H4 (cell line): ENCODE measurements at regions not wholly inside any gene's neighbourhood (a gene's known extent, or its start where the extent isn't known, plus 50 kb on each side); places are given as distances from the start of the nearest gene placed in this dataset.
A peak's percentile ranks its signal among the peaks of the same experiment; 100 is the strongest.
"Not testable (repeated sequence)": the region's sequence is repeated elsewhere in the genome, so short reads cannot be mapped to it uniquely, and the experiment has no call there.

Experiments used
- DNase-seq: peaks from one replicate; pipeline ENCODE4 v3.0.0-alpha.2; 2015; ENCODE audit warnings: low spot score

- DNase-seq, result no peak
Measured at GRCh38 chr6:37078814-37079213, 73.4 kb downstream of the FGD2 start.

DNA sequence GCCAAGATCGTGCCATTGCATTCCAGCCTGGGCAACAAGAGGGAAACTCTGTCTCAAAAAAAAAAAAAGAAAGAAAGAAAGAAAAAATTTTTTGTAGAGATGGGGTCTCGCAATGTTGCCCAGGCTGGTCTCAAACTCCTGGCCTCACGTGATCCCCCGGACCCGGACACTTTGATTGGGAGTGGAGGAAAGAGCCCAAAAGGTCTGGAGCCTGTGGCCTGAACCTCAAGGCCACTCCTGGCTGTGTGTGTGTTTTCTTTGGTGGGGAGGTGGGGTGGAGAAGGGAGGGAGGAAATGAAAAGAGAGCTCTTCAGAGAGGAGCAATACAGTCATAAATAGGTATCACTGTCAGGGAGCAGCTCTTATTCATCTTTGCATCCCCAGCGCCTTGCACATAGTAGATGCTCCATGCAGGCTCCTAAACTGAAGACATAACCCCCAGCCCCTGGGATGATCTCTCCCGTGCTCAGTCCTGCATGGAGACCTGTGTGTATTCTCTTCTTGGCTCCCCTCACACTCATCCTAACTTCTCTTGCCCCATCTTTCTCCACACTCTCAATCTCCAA is 75.7 kb downstream of the FGD2 start:
- DNase-seq, result no peak

- no peak for DNase-seq
Measured at GRCh38 chr6:37082390-37083130, 77.1 kb downstream of the FGD2 start.

DNA sequence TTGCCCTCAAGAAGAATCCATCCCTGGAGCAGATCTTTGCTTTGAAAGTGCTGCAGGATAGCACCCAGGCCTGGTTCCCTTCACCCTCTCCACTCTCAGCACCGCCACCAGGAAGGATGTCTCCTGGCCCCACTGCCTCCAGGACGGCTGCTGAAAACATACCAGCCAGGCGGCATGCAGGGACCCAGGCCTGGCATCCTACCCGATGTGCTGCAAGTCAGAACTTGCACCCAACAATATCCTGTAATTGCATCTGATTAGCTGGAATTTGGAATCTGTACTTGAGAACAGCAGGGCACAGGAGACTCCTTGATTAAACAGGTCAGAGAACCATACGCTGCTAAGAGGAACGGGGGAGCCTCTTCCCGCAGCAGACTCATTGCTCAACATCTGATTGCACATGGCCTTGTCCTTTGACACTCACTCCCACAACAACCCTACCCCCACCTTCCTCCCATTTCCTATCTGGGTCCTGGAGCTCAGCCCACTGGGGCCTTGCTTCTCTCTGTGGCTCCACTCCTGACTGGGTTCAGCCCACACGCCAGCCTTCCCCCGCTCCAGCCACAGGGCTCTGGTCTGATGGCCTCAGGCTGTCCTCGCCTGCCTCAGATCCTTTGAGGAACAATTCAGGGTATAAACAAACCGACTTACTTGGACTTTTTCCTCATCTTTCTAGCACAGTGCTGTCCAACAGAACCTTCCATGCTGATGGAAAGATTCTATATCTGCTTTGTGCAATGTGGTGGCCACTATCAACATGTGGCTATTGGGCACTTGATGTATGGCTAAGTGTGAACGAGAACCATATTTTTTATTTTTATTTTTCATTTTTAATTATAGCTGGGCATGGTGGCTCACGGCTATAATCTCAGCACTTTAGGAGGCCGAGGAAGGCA is 78.0 kb downstream of the FGD2 start:
- DNase-seq, result no peak

DNA sequence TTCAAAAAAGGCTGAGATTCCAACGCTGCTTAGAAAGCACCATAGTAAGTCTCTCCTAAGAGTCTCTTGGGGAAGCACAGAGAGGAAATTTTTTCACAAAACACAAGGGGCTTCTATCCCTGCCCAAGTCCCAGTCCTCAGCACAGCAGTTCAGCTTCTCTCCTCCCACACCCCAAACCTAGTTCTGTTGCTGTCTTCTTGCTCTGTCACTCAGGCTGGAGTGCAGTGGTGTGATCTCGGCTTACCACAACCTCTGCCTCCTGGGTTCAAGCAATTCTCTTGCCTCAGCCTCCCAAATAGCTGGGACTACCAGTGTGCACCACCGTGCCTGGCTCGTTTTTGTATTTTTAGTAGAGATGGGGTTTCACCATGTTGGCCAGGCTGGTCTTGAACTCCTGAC is 79.2 kb downstream of the FGD2 start:
- DNase-seq, result not testable (repeated sequence)

DNA sequence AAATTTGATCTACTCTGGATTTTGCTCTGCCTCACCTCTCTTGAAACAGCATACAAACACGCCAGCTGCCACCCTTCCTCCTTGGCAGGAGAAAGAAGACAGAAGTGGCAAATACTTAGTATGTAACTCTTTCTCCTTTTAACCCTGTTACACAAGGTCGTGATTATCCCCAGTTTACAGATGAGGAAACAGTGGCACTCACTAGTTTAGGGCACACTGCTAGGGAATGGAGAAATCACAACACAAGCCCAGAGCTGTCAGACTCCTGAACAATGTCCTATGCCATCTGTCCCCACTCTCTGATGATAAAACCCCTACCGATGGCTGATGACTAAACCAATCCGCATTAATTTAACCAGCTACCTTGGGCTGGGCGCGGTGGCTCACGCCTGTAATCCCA is 79.7 kb downstream of the FGD2 start:
- DNase-seq, result no peak

DNA sequence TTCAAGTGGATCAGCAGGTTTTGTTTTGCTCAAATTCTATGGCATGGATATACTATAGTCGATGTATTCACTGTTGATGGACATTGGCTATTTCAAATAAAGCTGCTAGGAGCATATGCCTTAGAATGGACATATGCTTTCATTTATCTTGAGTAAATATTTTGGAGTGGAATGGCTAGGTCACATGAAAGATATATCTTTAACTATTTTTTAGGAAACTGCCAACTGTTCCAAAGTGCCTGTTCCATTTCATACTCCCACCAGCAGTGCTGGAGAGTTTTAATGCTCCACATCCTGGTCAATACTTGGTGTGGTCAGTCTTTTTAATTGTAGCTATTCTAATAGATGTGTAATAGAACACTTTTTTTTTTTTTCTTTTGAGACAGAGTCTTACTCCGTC is 81.1 kb upstream of the PIM1 start:
- DNase-seq, result no peak

- DNase-seq, result no peak
Measured at GRCh38 chr6:37089783-37090182, 80.2 kb upstream of the PIM1 start.

- DNase-seq, result not testable (repeated sequence)
Measured at GRCh38 chr6:37091104-37091503, 78.8 kb upstream of the PIM1 start.

- not testable (repeated sequence) for DNase-seq
Measured at GRCh38 chr6:37091586-37091985, 78.4 kb upstream of the PIM1 start.

DNA sequence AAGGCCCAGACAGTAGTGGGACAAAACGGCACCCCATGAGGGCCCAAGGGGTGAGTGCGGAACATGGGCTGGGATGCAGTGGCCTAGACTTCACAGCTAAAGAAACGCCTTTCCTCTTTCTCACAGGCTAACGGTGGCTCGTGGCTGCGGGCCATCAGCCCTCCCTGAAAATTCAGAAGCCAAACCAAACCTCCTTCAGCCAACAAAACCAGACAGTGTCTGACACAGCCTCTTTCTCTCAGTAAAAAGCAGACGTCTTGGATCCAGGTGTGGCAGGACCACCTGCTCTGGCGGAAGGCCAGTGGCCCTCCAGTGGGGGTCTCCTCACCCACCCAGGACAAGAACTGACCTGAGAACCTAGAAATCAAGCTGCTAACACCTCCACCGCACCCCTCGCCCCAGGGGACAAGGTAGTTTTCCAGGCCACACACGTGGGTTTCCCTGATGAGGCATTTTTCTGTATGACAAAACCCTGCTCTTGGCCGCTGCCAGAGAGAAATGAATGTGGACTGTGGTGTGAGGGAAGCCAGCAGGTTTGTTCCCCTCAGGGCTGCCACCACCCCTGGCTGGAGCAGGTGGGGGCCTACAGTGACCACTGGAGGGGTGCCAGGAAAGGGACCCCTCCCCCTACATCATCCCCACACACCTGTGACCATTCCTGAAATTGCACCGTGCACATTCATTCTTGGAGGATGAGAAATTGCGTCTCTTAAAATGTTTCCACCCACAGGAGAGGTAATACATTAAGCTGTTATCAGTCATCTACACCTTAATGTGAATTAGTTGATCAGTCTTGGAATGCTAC is 76.8 kb upstream of the PIM1 start:
- DNase-seq, result no peak

- DNase-seq, result no peak
Measured at GRCh38 chr6:37093728-37094069, 76.3 kb upstream of the PIM1 start.

DNA sequence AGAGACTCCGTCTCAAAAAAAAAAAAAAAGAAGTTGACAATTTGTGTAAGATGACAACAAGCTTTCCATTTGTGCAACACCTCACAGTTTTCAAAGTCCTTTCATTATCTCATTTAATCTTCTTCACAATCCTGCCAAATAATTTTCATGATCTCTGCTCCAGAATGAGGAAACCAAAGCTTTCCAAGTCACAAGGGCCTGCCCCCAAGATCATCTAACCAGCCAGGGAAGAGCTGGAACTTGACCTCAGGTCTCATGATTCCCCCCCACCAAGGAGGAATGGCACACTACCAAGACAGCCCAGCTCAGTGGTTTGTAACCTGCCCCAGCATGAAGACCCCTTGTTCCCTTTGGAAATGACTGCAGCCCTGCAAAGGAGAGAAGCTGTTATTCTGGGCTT is 74.0 kb upstream of the PIM1 start:
- DNase-seq, result no peak

GRCh38 chr6:37097335-37097734 is 72.6 kb upstream of the PIM1 start:
- DNase-seq, result no peak

DNA sequence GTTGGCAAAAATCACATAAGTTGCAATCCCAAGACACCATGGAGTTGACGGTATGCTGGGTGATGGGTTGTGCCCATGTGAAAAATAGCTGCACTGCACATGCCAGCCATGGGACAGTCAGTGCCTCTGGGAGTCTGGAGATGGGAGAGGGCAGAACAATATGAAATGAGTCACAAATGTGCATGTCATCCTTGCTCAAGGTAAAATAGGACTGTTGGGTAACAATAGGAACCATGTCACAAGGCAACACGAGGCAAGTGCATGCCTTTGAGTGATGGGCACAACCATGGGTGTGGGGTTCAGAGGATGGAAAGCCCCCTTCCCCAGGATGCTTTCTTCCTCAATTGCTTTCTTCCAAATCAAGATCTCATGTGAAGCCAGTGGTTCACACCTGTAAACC is 70.5 kb upstream of the PIM1 start:
- DNase-seq, result no peak

- no peak for DNase-seq
Measured at GRCh38 chr6:37100745-37101144, 69.2 kb upstream of the PIM1 start.

DNA sequence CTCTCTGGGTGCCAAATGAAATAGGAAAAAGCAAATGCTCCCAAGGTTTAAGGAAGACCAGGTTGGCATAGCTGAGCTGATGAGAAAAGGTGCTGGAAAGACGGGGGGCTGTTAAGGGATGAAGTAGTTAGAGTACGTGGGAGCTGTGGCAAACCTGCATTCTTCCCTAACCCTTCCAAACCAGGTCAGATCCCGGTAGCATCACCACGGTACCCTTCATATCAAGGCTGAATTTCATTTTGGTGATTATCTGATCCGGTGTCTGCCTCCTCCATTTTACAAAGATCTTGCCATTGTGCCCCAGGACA is 68.0 kb upstream of the PIM1 start:
- no peak for DNase-seq

GRCh38 chr6:37102299-37103168 is 67.4 kb upstream of the PIM1 start:
- DNase-seq, result peak; percentile 83

DNA sequence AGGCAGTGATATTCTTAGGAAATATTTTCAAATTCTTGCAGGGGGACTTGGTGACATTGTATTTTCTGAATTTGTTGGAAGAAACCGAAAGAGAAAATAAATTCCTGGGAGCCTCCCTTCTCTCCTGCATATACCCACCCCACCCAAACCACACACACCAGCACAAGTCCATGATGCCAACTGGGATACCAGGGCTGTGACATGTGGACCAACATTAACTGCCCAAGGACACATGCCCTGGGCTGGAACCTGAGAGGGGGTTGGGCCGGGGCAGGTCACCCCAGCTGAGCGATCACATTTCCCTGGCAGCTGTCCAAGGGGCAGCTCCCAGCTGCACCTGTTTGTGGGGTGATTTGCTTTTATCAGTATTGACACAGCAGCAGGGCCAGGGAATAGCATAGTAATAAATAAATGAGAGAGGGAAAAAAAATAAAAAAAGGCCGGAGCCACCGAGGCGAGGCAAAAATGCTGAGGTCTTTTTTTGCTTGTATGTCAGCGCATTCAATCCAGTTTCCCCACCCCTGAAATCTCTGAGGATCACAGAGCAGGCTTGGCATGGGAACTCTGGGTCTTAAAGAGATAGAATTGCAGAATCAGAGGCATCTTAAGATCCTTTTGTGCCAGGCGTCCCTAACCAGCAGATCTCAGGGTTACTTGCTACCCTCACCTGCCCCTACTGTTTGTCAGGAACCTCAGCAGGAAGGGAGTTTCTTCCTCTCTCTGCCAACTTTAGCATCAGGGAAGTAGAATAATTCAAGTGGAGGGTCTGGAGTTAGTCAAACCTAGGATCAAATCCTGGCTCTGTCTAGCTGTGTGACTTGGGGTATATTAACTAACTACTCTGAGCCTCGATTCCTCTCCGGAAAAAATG is 66.5 kb upstream of the PIM1 start:
- DNase-seq, result peak; percentile 54

DNA sequence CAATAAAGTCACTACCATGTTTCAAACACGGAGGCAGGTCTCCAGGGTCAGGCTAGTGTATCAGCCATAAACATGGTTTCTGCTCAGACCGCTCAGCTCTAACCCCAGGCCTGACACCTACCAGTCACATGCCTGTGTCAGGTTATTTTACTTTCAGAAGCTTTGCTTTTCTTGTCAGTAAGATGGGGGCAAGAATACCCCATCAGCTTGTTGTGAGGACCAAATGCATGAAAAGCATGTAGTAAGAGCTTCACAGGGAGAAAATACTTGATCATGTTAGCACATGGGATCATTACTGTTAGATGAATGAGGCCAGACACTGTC is 65.2 kb upstream of the PIM1 start:
- no peak for DNase-seq
